GM13977 (cell line): ENCODE measurements at regions not wholly inside any gene's neighbourhood (a gene's known extent, or its start where the extent isn't known, plus 50 kb on each side); places are given as distances from the start of the nearest gene placed in this dataset.

Experiments used
- DNase-seq: peaks from one replicate; pipeline ENCODE4 v3.0.0; 2012; ENCODE audit warnings: low spot score
- in situ Hi-C: fragments of 300-500 bp; cut with MboI; formaldehyde crosslinking; loops from one replicate; pipeline ENCODE4 v1.12.0; 2022; ENCODE audit warnings: low sequenced_read_pairs, low pct_unique_long_range_greater_than_20kb, mixed read lengths, inconsistent platforms; ENCODE audit not compliant: unreplicated experiment
- TF ChIP-seq, protein P1 (sequence below): IDR thresholded peaks from 2 replicates; pipeline ENCODE4 v1.5.1; 2012; ENCODE audit warnings: mild to moderate bottlenecking, control low read depth; ENCODE audit not compliant: insufficient read depth; ENCODE audit errors: extremely low read depth, missing control alignments

DNA sequence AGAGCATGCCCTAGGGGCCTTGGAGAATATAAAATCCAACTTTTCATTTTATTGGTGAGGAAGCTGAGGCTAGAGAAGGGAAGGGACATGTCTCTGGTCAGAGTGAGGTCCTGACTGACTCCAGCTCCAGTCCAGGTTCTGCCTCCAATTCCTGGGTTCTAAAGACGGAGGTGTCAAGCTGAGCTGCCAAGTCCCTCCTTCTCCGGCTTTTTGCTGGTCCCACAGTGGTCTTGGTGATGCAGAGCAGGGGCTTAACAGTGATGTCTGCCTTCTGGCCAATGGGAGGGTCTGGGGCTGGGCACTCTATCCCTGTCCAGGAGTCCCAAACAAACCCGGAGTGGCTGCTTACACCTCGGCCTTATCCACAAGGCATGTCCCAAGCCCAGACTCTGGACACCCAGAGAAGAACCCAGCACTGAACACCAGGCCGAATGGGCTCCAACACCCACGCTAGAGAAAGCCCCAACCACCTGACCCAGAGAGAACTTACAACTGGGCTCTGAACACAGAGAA, 104.8 kb downstream of the EBNA1BP2 start:
- in situ Hi-C loops = loop anchor here (25.0 kb wide), 1 partner anchor 305 kb away; the partner anchor contains the start of genes C1orf50 and P3H1
- no peak for DNase-seq
- TF ChIP-seq, protein P1, sequence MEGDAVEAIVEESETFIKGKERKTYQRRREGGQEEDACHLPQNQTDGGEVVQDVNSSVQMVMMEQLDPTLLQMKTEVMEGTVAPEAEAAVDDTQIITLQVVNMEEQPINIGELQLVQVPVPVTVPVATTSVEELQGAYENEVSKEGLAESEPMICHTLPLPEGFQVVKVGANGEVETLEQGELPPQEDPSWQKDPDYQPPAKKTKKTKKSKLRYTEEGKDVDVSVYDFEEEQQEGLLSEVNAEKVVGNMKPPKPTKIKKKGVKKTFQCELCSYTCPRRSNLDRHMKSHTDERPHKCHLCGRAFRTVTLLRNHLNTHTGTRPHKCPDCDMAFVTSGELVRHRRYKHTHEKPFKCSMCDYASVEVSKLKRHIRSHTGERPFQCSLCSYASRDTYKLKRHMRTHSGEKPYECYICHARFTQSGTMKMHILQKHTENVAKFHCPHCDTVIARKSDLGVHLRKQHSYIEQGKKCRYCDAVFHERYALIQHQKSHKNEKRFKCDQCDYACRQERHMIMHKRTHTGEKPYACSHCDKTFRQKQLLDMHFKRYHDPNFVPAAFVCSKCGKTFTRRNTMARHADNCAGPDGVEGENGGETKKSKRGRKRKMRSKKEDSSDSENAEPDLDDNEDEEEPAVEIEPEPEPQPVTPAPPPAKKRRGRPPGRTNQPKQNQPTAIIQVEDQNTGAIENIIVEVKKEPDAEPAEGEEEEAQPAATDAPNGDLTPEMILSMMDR = no peak

DNA sequence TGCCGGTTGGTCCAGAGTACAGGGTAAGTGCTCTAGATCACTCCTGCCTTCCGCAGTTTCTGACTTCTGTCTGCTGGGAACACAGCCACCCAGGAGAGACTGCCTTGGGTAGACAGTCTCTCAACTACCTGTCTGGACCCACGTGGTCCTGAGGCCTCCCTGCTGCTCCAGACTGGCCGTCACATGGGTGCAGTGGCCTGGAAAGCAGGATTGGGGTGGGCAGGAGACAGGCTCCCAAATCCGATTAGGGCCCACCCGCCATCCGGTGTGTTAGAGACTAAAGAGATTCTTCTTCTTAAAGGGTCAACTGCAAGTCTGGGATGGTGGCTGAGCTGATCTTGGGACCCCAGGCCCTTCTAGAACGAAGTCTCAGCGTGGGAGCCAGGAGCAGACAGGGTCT, 105.5 kb downstream of the EBNA1BP2 start:
- no peak for DNase-seq
- in situ Hi-C loops = loop anchor here (25.0 kb wide), 1 partner anchor 304 kb away; the partner anchor contains the start of genes C1orf50 and P3H1
- TF ChIP-seq, protein P1 = no peak

DNA sequence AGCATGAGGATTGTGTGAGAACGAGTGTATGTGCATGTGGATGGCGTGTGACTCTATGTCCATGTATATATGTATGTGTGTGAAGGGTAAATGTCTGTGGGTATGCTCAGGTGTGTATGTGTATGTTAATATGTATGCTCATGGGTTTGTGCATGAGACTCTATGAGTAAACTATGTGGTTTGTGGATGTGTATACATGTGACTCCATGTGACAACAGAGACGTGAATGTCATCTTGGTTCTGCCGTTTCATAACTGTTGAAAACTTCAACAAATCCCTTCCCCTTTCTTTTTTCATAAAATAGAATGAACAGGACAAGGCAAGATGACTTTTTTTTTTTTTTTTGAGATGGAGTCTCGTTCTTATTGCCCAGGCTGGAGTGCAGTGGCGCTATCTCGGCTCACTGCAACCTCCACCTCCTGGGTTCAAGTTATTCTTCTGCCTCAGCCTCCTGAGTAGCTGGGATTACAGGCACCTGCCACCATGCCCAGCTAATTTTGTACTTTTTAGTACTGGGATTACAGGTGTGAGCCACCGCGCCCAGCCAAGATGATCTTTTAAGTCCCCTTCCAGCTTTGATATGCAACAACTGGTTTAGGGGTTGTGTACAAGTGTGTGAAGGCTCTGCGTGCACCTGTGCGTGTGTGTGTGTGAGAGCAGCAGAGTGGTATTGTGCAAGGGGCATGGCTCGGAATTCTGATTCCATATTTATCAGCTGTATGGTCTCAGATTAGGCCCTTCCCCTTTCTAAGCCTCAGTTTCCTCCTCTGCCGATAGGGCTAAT, 106.3 kb downstream of the EBNA1BP2 start:
- no peak for DNase-seq
- TF ChIP-seq, protein P1 = no peak
- in situ Hi-C loops = loop anchor here (25.0 kb wide), 1 partner anchor 304 kb away; the partner anchor contains the start of genes C1orf50 and P3H1

DNA sequence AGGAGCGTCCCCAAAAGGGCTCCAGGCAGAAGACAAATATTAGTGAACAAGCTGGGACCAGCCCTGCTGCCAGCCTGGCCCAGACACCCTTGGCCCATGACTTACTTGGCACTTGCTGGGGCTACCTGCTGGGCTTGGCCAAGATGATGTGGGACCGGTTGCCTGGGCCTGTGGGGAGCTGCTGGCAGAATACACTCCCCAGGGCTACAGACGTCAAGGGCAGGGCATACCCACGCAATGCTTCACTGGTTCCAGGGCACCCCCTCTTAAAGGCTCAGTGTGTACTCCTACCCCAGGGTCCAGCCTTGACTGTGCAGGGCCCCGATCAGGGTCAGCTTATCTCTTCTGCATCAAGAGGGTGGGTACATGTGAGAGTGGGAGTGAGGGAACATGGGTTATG, 106.5 kb upstream of the SLC2A1 start:
- in situ Hi-C loops = loop anchor here (25.0 kb wide), 1 partner anchor 303 kb away; the partner anchor contains the start of genes C1orf50 and P3H1
- no peak for DNase-seq
- TF ChIP-seq, protein P1 = no peak

DNA sequence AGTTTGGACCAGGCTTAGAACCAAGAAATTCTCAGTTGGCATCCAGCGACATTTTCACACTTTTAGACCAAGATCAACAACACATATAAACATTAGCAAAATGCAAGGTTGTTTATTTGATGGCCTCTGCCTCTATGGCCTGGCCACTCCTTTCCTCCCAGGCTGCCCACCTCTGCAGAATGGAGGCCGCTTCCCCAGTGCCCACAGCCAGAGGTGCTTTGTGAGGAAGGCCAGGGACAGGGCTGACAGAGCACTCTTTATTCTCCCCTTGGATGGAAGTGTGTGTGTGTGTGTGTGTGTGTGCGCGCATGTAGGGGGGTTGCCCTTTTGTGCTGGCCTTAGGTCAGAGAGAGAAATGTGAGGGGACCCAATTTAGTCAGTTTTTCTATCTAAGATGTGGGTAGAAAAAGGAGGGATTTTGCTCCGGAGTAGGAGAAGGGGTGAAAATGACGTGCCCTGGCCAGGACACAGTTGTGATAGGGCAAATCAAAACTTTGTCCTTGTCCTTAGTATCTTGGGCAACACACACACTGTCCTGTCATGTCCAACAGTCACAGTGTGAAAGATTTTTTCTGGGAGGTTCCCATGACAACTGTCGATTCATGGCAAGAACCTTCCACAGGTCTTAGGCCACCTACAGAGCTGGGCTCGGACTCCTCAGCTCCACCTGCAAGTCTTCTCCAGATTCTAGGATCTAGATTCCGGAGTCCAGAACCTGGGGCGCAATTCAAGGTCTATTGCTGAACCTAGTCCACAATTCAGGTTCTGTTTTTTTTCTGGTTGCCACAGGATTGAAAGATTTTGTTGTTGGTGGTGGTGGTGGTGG, 104.9 kb upstream of the SLC2A1 start:
- in situ Hi-C loops = loop anchor here (25.0 kb wide), 1 partner anchor 301 kb away; the partner anchor contains the start of genes C1orf50 and P3H1
- DNase-seq = no peak
- TF ChIP-seq, protein P1 = no peak

DNA sequence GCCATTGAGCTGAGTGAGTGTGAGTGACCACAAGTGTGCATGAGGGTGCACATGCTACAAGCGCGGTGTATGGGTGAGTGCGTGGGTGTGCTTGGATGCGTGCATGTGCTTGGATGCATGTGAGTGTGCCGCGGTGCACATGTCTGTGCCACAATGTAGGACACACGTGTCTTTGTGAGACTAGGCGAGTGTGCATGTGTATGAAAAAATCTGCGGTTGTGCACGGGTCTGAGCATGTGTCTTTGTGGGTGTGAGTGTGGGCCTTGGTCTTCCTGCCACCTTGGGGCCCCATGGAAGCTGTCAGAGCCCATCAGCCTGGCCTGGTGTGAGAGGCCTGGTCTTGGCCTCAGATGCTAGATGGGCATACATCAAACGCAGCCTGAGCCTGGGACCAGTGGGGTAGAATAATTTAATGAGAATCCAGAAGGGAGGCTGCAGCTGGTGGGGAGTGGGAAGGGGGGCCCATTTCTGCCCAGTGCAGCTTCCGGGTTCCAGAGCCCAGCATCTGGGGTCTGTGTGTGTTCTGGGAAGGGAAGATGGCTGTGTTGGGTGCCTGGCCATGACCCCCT, 103.9 kb upstream of the SLC2A1 start:
- no peak for DNase-seq
- in situ Hi-C loops = loop anchor here (25.0 kb wide), 1 partner anchor 300 kb away; the partner anchor contains the start of genes C1orf50 and P3H1
- TF ChIP-seq, protein P1 = no peak
